GM13976 (cell line): ENCODE measurements at regions not wholly inside any gene's neighbourhood (a gene's known extent, or its start where the extent isn't known, plus 50 kb on each side); places are given as distances from the start of the nearest gene placed in this dataset.
"Not testable (repeated sequence)": the region's sequence is repeated elsewhere in the genome, so short reads cannot be mapped to it uniquely, and the experiment has no call there.

Source experiments
- DNase-seq: peaks from one replicate; pipeline ENCODE4 v3.0.0; 2012; ENCODE audit warnings: low spot score
- in situ Hi-C: fragments of 300-500 bp; cut with MboI; formaldehyde crosslinking; loops from one replicate; pipeline ENCODE4 v1.12.0; 2022; ENCODE audit warnings: low sequenced_read_pairs, mixed read lengths, inconsistent platforms; ENCODE audit not compliant: unreplicated experiment
- TF ChIP-seq, protein P1 (sequence below): IDR thresholded peaks from 2 replicates; pipeline ENCODE4 v1.5.1; 2012; ENCODE audit warnings: borderline replicate concordance, mild to moderate bottlenecking; ENCODE audit not compliant: insufficient read depth; ENCODE audit errors: extremely low read depth, missing control alignments, control extremely low read depth

DNA sequence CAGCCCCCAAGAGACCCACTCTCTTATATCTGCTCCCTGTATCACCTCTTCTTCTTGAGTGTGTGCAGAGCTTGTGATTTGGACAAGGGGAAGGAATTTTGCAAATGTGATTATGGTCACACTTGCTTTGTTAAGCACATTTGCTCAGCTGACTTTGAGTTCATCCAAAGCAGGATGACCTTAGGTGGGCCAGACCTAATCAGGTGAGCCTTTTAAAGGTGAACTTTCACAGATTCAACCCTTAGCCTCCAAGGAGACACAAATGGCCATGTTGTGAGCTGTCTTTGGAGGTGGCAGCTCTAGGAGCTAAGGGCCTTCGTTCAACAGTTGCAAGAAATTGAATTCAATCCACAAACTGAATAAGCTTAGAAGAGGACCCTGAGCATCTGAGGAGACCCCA, 147.8 kb downstream of the DEFB131A start:
- DNase-seq: no peak
- TF ChIP-seq, protein P1, sequence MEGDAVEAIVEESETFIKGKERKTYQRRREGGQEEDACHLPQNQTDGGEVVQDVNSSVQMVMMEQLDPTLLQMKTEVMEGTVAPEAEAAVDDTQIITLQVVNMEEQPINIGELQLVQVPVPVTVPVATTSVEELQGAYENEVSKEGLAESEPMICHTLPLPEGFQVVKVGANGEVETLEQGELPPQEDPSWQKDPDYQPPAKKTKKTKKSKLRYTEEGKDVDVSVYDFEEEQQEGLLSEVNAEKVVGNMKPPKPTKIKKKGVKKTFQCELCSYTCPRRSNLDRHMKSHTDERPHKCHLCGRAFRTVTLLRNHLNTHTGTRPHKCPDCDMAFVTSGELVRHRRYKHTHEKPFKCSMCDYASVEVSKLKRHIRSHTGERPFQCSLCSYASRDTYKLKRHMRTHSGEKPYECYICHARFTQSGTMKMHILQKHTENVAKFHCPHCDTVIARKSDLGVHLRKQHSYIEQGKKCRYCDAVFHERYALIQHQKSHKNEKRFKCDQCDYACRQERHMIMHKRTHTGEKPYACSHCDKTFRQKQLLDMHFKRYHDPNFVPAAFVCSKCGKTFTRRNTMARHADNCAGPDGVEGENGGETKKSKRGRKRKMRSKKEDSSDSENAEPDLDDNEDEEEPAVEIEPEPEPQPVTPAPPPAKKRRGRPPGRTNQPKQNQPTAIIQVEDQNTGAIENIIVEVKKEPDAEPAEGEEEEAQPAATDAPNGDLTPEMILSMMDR: no peak
- in situ Hi-C loops: no loop called here

DNA sequence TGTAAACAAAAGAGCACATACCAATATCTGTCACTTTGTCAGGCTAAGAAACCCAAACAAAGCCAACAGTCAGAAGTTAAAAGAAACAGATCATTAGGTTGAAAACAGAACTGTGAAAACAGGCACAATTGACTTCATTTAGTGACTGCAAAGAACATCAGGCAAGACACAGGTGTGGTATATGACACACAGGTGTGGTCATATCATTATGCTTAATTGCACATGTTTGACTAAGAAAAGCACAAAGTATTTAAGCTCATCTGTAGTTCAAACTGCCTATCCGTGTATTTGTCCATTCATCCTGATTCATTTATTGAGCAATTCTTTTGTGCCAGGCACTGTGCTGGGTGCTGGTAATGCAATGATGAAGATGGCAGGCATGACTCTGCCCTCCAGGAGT, 150.7 kb downstream of the DEFB131A start:
- DNase-seq: no peak
- TF ChIP-seq, protein P1: no peak
- in situ Hi-C loops: no loop called here

DNA sequence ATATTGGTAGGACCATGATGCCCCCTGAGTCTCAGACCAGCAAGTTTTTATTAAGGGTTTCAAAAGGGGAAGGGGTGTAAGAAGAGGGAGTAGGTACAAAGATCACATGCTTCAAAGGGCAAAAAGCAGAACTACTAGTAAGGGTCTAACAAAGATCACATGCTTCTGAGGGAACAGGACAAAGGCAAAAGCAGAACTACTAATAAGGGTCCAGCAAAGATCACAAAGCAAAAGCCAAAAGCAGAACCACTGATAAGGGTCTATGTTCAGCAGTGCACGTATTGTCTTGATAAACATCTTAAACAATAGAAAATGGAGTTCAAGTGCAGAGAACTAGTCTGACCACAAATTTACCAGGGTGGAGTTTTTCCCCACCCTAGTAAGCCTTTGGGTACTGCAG, 151.3 kb downstream of the DEFB131A start:
- in situ Hi-C loops, DNase-seq: not testable (repeated sequence)

DNA sequence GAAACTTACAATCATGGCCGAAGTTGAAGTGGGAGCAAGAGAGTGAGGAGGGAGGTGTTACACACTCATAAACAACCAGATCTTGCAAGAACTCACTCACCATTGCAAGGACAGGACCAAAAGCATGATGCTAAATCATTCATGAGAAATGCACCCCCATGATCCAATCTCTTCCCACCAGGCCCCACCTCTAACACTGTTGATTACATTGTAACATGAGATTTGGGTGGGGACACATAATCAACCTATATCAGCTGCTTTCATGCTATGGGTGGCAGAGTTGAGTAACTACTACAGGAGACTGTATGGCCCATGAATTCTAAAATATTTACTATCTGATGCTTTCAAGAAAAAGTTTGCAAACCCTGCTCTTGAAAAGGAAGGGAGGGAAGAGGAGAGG, 155.1 kb downstream of the DEFB131A start:
- in situ Hi-C loops: no loop called here
- TF ChIP-seq, protein P1: no peak
- DNase-seq: no peak

DNA sequence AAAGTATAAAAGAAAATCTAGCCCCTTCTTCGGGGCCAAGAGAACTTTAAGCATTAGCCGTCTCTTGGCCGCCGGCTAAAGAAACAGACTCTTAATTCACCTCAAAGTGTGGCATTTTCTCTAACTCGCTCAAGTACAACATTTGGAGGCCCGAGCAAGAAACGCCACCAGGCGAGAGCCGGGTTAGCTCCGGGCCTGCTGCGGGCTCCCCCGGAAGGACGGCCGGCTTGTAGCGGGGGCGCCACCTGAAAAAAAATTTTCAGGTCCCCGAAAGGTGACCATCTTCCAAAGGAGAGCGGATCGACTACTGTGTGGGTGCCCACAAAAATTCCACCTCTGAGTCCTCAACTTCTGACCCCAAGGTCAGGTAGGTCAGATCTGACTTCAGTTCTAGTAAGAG, 156.0 kb downstream of the DEFB131A start:
- TF ChIP-seq, protein P1: no peak
- in situ Hi-C loops: no loop called here
- DNase-seq: no peak

DNA sequence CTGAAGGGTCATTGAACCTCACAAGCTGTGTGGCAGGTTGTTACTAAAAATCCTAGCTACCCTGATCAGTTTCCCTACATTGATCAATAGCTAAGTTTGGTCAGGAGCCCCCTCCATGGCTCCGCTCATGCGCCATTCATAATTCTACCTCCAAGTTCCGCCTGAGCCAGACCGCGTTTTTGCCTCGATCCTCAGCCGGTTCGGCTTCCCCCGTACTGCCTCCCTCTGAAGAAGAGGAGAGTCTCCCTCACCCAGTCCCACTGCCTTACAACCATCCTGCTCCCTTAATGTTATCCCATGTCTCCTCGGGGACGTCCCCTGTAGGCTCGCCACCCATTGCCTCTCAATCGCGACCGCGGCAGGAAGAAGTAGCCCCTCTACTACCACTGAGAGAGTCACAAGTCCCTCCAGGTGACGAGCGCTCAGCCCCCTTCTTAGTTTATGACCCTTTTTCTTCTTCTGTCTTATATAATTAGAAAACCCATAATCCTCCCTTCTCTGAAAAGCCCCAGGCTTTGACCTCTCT, 158.2 kb downstream of the DEFB131A start:
- TF ChIP-seq, protein P1: no peak
- in situ Hi-C loops: no loop called here
- DNase-seq: no peak

DNA sequence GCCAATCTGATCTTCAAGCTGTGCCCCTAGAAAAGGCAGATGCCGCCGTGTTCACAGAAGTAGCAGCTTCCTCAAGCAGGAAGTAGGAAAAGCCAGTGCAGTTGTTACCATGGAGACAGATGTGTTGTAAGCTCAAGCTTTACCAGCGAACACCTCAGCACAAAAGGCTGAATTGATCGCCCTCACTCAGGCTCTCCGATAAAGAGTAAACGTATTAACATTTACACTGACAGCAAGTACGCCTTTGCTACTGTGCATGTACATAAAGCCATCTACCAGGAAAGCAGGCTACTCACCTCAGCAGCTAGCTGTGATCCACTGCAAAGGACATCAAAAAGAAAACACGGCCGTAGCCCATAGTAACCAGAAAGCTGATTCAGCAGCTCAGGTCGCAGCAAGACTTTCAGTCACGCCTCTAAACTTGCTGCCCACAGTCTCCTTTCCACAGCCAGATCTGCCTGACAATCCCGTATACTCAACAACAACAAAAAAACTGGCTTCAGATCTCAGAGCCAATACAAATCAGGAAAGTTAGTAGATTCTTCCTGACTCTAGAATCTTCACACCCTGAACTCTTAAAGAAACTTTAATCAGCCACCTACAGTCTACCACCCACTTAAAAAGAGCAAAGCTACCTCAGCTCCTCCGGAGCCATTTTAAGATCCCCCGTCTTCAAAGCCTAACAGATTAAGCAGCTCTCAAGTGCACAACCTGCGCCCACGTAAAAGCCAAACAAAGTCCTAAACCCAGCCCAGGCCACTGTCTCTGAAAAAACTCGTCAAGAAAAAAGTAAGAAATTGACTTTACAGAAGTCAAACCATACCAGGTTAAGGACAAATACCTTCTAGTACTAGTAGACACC, 160.0 kb downstream of the DEFB131A start:
- DNase-seq, in situ Hi-C loops: not testable (repeated sequence)

DNA sequence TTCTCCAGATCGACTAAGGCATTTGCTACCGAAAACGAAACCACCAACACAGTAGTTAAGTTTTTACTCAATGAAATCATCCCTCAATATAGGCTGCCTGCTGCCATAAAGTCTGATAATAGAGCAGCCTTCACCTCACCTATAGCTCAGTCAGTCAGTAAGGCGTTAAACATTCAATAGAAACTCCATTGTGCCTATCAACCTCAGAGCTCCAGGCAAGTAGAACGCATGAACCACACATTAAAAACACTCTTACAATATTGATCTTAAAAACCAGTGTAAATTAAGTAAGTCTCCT, 160.6 kb downstream of the DEFB131A start:
- DNase-seq, in situ Hi-C loops: not testable (repeated sequence)
